SK-N-SH (cell line): ENCODE measurements at regions not wholly inside any gene's neighbourhood (a gene's known extent, or its start where the extent isn't known, plus 50 kb on each side); places are given as distances from the start of the nearest gene placed in this dataset.

Source experiments
- CTCF ChIA-PET: fragments of 300-600, 350-600 bp; formaldehyde crosslinking; extraction: SDS; loops from one replicate; lab custom pipeline; 2021; lab: Yijun Ruan, JAX
- POLR2A ChIA-PET: fragments of 350-600 bp; sonication (Branson Sonifier 250); formaldehyde crosslinking; extraction: SDS; loops from one replicate; lab custom pipeline; 2020; ENCODE audit warnings: antibody characterized with exemption, inconsistent platforms; lab: Yijun Ruan, JAX
- DNase-seq: peaks from one replicate; pipeline ENCODE4 v3.0.0; 2012
- H2AFZ ChIP-seq: fragments of 200-600 bp; sonication (generic); 2 replicates; pipeline ENCODE4 v1.8.1; 2016; ENCODE audit warnings: antibody characterized with exemption, mild to moderate bottlenecking, low read depth
- H3F3A ChIP-seq: fragments of 200-600 bp; sonication (generic); replicated peaks from 2 replicates; pipeline ENCODE3; 2016; ENCODE audit warnings: antibody characterized with exemption, mild to moderate bottlenecking; ENCODE audit not compliant: insufficient read depth
- H3K27ac ChIP-seq, 2 experiments: fragments of 200-500 bp in 1 of 2; fragments of 200-600 bp in 1 of 2; sonication (Bioruptor generic) in 1 of 2; sonication (generic), shearing (Covaris generic) in 1 of 2; 2 replicates each; pipeline versions ENCODE4 v1.5.1 to v1.6.1; 2014 to 2016; ENCODE audit warnings: low read depth in 2 of 2, inconsistent platforms in 1 of 2, low read length in 1 of 2, mild to moderate bottlenecking in 1 of 2, mixed read lengths in 1 of 2
- H3K27me3 ChIP-seq: fragments of 200-600 bp; sonication (generic), shearing (Covaris generic); 2 replicates; pipeline ENCODE4 v1.6.1; 2016; ENCODE audit warnings: mixed run types; ENCODE audit not compliant: insufficient read depth
- H3K36me3 ChIP-seq, 2 experiments: fragments of 200-500 bp in 1 of 2; fragments of 200-600 bp in 1 of 2; sonication (Bioruptor generic) in 1 of 2; sonication (generic) in 1 of 2; replicated peaks in 1 of 2; 2 replicates each; pipeline versions ENCODE3 to v1.5.1; 2014 to 2016; ENCODE audit warnings: low read length in 1 of 2, mild to moderate bottlenecking in 1 of 2; ENCODE audit not compliant: insufficient read depth in 2 of 2, control insufficient read depth in 1 of 2
- H3K4me1 ChIP-seq, 2 experiments: fragments of 200-500 bp in 1 of 2; fragments of 200-600 bp in 1 of 2; sonication (Bioruptor generic) in 1 of 2; sonication (generic), shearing (Covaris generic) in 1 of 2; 2 replicates each; pipeline versions ENCODE4 v1.5.1 to v1.6.1; 2014 to 2016; ENCODE audit warnings: low read depth in 1 of 2, low read length in 1 of 2, mixed run types in 1 of 2; ENCODE audit not compliant: insufficient read depth in 2 of 2, control insufficient read depth in 1 of 2
- H3K4me2 ChIP-seq: fragments of 200-600 bp; sonication (generic), shearing (Covaris generic); 2 replicates; pipeline ENCODE4 v1.6.1; 2017; ENCODE audit warnings: mixed run types
- H3K4me3 ChIP-seq, 2 experiments: fragments of 200-500 bp in 1 of 2; fragments of 200-600 bp in 1 of 2; sonication (Bioruptor generic) in 1 of 2; sonication (generic), shearing (Covaris generic) in 1 of 2; 2 replicates each; pipeline versions ENCODE4 v1.5.1 to v1.8.1; 2014 to 2016; ENCODE audit warnings: low read depth in 2 of 2, inconsistent platforms in 1 of 2, low read length in 1 of 2, mild to moderate bottlenecking in 1 of 2, mixed read lengths in 1 of 2, moderate library complexity in 1 of 2
- H3K79me2 ChIP-seq: fragments of 200-600 bp; sonication (generic); 2 replicates; pipeline ENCODE4 v1.8.1; 2017; ENCODE audit warnings: mild to moderate bottlenecking; ENCODE audit not compliant: insufficient read depth
- H3K9ac ChIP-seq: fragments of 200-600 bp; sonication (generic); 2 replicates; pipeline ENCODE4 v1.6.1; 2017; ENCODE audit warnings: mixed run types
- H3K9me2 ChIP-seq: fragments of 200-600 bp; sonication (generic); 2 replicates; pipeline ENCODE4 v1.6.1; 2017; ENCODE audit warnings: mixed run types
- H3K9me3 ChIP-seq: fragments of 200-600 bp; sonication (generic); 2 replicates; pipeline ENCODE4 v1.6.1; 2017; ENCODE audit warnings: mixed run types, mild to moderate bottlenecking, moderate library complexity
- H4K20me1 ChIP-seq: fragments of 200-600 bp; sonication (generic); 2 replicates; pipeline ENCODE4 v1.6.1; 2017; ENCODE audit warnings: mild to moderate bottlenecking, mixed run types; ENCODE audit not compliant: insufficient read depth
- EP300 ChIP-seq, 2 experiments: IDR thresholded peaks; 2 replicates each; pipeline versions ENCODE4 v1.4.0 to v1.6.1; 2012; ENCODE audit warnings: borderline replicate concordance in 1 of 2, low read depth in 1 of 2, low read length in 1 of 2
- EZH2phosphoT487 ChIP-seq: fragments of 200-600 bp; sonication (generic); IDR thresholded peaks from 2 replicates; pipeline ENCODE4 v1.6.1; 2017; ENCODE audit warnings: low read depth, mixed run types, mild to moderate bottlenecking, antibody characterized with exemption, moderate library complexity, borderline replicate concordance
- FOXJ3 ChIP-seq: sonication (generic); formaldehyde crosslinking; IDR thresholded peaks from 2 replicates; pipeline ENCODE4 v1.5.1; 2020; ENCODE audit warnings: mild to moderate bottlenecking, missing genetic modification reagents
- FOXM1 ChIP-seq: IDR thresholded peaks from 2 replicates; pipeline ENCODE4 v1.4.0; 2012; ENCODE audit warnings: low read depth, mild to moderate bottlenecking
- MEF2A ChIP-seq: IDR thresholded peaks from 2 replicates; pipeline ENCODE4 v1.4.0; 2012; ENCODE audit warnings: low read depth, borderline replicate concordance
- RAD21 ChIP-seq: IDR thresholded peaks from 2 replicates; pipeline ENCODE4 v1.6.1; 2012; ENCODE audit warnings: mild to moderate bottlenecking, low read length
- RXRA ChIP-seq: IDR thresholded peaks from 2 replicates; pipeline ENCODE4 v1.4.0; 2012; ENCODE audit warnings: low read depth, mild to moderate bottlenecking, borderline replicate concordance
- TCF12 ChIP-seq: IDR thresholded peaks from 2 replicates; pipeline ENCODE4 v1.4.0; 2012
- WGBS: methylation state at CpG from one replicate; pipeline ENCODE4 v1.1.6; 2017; ENCODE audit warnings: low lambda C conversion rate; 5-methylcytosine and 5-hydroxymethylcytosine counted together
- TF ChIP-seq, protein P1 (sequence below): IDR thresholded peaks from 2 replicates; pipeline ENCODE4 v1.4.0; 2012; ENCODE audit warnings: low read depth
- TF ChIP-seq, protein P2 (sequence below): fragments of 150-350 bp; IDR thresholded peaks from 2 replicates; pipeline ENCODE4 v1.6.1; 2017; ENCODE audit warnings: antibody characterized with exemption, low read length, low read depth, borderline replicate concordance
- TF ChIP-seq, protein P3 (sequence below): fragments of 150-350 bp; IDR thresholded peaks from 2 replicates; pipeline ENCODE4 v1.6.1; 2016; ENCODE audit warnings: mild to moderate bottlenecking, low read depth, low read length
- TF ChIP-seq, protein P4 (sequence below): IDR thresholded peaks from 2 replicates; pipeline ENCODE4; 2012

DNA sequence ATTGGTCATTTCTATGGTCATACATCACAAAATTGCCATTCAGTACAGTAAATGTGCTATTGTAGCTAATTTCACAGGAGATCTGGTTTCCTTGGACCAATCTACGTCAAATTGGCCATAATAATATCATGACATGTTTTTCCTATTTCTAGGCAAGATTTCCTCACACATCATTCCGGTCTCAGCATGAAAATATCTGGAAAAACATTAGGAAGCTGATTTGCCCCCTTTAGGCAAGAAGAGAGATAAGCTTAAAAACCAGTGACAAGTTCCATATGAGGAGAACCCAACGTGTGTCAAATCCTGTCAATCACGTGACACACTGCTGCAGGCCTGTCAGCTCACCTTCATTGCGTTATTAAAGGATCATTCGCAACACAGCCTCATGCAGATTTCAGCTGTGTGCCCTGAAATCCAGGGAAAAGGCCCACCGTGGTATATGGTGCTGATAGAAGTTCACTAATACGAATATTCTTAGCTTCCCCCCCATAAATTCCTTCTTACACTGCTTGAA, 153.3 kb downstream of the ST8SIA4 start:
- H3K9ac ChIP-seq, result no peak overlapping the region
- no peak overlapping the region for H3K4me2 ChIP-seq
- POLR2A ChIA-PET, result no interaction called here
- no peak overlapping the region for H3K27ac ChIP-seq
- TF ChIP-seq, protein P1, sequence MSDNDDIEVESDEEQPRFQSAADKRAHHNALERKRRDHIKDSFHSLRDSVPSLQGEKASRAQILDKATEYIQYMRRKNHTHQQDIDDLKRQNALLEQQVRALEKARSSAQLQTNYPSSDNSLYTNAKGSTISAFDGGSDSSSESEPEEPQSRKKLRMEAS, result no peak
- TF ChIP-seq EZH2phosphoT487 (no peak), MEF2A (no peak)
- TF ChIP-seq, protein P2, sequence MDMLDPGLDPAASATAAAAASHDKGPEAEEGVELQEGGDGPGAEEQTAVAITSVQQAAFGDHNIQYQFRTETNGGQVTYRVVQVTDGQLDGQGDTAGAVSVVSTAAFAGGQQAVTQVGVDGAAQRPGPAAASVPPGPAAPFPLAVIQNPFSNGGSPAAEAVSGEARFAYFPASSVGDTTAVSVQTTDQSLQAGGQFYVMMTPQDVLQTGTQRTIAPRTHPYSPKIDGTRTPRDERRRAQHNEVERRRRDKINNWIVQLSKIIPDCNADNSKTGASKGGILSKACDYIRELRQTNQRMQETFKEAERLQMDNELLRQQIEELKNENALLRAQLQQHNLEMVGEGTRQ, result no peak
- TF ChIP-seq, protein P3, sequence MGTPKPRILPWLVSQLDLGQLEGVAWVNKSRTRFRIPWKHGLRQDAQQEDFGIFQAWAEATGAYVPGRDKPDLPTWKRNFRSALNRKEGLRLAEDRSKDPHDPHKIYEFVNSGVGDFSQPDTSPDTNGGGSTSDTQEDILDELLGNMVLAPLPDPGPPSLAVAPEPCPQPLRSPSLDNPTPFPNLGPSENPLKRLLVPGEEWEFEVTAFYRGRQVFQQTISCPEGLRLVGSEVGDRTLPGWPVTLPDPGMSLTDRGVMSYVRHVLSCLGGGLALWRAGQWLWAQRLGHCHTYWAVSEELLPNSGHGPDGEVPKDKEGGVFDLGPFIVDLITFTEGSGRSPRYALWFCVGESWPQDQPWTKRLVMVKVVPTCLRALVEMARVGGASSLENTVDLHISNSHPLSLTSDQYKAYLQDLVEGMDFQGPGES, result no peak
- H3K9me3 ChIP-seq, result no peaks in the 10 kb centered on the region
- no peak overlapping the region for H2AFZ ChIP-seq
- H3K36me3 ChIP-seq, result no peaks in the 10 kb centered on the region
- 27% methylated on average over 8 of the region's 8 CpGs for WGBS
- no peaks in the 10 kb centered on the region for H3K9me2 ChIP-seq
- no peaks in the 10 kb centered on the region for H3K27me3 ChIP-seq
- no peak for DNase-seq
- no peaks in the 10 kb centered on the region for H4K20me1 ChIP-seq
- peaks cover 0 to 2% of the 10 kb centered on the region in 2 experiments; a peak in 2 of 4 replicates for H3K4me1 ChIP-seq
- CTCF ChIA-PET, result interaction anchor here (0.7 to 0.9 kb wide), 2 partner anchors 25 to 71 kb away, joined by 3 read pairs; no protein-coding TSS in a partner anchor
- H3K4me3 ChIP-seq, result no peak overlapping the region
- H3F3A ChIP-seq, result no peaks in the 10 kb centered on the region
- no peaks in the 10 kb centered on the region for H3K79me2 ChIP-seq

DNA sequence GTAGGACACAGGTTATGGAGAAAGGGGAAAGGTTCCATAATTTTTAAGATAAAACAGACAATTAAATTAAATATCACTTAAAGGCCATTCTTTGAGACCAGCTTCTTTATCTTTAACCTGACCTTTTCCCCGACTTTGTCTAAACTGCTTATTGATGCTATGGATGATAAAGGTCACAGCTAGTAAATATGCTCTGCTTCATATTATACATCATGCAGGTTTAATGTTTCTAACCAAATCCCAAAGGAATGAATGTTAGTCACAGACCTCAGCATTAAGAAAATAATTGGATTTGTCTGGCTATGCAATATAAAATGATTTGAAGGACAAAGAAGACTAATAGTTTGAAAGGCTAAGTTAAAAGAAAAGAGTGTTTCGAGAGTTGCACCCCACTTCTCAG, 147.6 kb downstream of the ST8SIA4 start:
- TF ChIP-seq RAD21 (no peak), FOXM1 (no peak), RXRA (peak; percentile 14; the same call in 1 of the 2 replicates), TCF12 (peak; percentile 58), EP300 (IDR thresholded peaks at IDR 0.05; ENCODE audit: borderline replicate concordance in 1 of 2, low read depth in 1 of 2, low read length in 1 of 2) (peak in 1 of 2 experiments; percentile 23; a peak in 1 of 4 replicates), FOXJ3 (CRISPR knock-in tag) (no peak)
- TF ChIP-seq, protein P4, sequence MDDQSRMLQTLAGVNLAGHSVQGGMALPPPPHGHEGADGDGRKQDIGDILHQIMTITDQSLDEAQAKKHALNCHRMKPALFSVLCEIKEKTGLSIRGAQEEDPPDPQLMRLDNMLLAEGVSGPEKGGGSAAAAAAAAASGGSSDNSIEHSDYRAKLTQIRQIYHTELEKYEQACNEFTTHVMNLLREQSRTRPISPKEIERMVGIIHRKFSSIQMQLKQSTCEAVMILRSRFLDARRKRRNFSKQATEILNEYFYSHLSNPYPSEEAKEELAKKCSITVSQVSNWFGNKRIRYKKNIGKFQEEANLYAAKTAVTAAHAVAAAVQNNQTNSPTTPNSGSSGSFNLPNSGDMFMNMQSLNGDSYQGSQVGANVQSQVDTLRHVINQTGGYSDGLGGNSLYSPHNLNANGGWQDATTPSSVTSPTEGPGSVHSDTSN, result peak; percentile 51; the same call in 1 of the 2 replicates
- Histone ChIP-seq H3K36me3 (no peaks in the 10 kb centered on the region), H3K27me3 (no peaks in the 10 kb centered on the region), H3K79me2 (no peaks in the 10 kb centered on the region), H2AFZ (no peak overlapping the region), H3K4me3 (no peak overlapping the region), H3K9me3 (no peaks in the 10 kb centered on the region), H3K9ac (no peak overlapping the region), H3K4me2 (no peak overlapping the region), H4K20me1 (no peaks in the 10 kb centered on the region), H3K9me2 (no peaks in the 10 kb centered on the region), H3K4me1 (no peaks in the 10 kb centered on the region), H3F3A (no peaks in the 10 kb centered on the region), H3K27ac (no peak overlapping the region)
- ChIA-PET CTCF (interaction anchor here (0.9 to 1.4 kb wide), 2 partner anchors 18 to 19 kb away, joined by 3 to 5 read pairs; no protein-coding TSS in a partner anchor), POLR2A (no interaction called here)
- 26% methylated on average over 2 of the region's 2 CpGs for WGBS
- no peak for DNase-seq
